CD1c-positive myeloid dendritic cell (primary cell): ENCODE measurements at regions not wholly inside any gene's neighbourhood (a gene's known extent, or its start where the extent isn't known, plus 50 kb on each side); places are given as distances from the start of the nearest gene placed in this dataset.
"Not testable (repeated sequence)": the region's sequence is repeated elsewhere in the genome, so short reads cannot be mapped to it uniquely, and the experiment has no call there.

Experiments used
- DNase-seq: peaks from one replicate; pipeline ENCODE4 v3.0.0-alpha.2; 2016; ENCODE audit errors: extremely low spot score

GRCh38 chr16:86229866-86230656, 280.3 kb upstream of the FOXF1 start:
- DNase-seq: no peak

- no peak for DNase-seq
These were observed 278.9 kb upstream of the FOXF1 start for GRCh38 chr16:86231321-86231995.

DNA sequence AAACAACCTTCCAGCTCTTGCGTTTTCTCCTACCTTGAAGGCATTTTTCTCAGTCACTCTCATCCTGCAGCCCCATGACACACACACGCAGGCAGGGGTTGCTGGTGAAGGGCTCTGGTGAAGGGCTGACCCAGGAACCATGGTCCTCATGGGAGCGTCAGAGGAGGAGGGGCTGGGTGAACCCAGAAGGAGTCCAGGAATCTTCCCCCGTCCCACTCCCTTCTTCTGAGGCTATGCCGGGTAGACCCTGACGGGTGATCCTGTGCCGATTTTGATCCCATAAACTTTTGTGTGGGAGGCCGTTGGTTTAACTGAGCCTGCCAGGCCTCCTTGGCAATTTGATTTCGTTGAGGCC, 278.4 kb upstream of the FOXF1 start:
- no peak for DNase-seq

DNA sequence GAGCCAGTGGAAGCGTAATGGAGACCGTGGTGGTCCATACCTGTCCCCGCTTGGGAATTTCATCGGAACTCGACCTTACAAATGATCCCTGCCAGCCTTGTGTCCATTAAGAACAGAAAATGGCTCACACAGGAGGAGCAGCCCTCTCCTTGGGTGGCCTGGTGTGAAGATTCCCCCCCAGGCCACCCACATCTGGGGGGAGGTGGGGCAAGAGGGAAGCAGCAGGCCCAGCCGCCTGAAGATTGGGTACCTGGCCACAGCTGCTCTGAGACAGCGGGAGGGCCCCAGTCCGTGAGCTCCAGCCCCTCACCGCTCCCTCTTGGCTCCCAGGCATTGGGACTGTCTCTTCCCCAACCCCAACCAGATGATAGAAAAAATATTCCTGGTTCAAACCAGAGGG, 277.8 kb upstream of the FOXF1 start:
- DNase-seq: no peak

- not testable (repeated sequence) for DNase-seq
These were observed 276.8 kb upstream of the FOXF1 start for GRCh38 chr16:86233506-86233905.

- no peak for DNase-seq
These were observed 270.9 kb upstream of the FOXF1 start for GRCh38 chr16:86239381-86239780.

DNA sequence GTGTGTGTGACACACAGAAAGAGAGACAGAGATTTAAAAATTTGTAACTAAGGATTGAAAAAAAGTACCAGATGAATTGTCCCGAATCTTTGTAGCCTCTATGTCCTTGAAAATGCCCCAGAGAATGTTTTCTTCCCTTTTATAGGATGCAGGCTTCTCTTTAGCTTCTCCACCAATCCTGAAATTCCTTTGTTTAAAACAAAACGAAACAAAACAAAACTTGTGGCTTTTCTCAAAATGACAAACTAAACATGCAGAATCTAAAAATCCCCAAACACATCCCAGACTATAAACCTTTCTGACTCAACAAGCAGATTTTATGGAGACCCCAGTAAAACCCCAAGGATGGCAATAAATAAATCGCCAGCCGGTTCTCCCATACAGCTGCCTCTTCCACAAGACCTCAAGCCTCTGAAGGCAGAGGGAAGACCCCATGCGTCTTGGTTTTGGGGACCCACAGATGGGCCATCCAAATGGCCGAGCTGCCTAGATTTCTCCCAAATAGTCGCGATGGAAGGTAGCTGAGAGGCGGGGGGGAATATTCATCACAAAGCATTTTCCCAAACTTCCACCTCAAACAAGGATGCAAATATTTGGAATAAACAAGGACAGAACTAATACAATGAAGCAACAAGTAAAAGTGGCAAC, 269.5 kb upstream of the FOXF1 start:
- no peak for DNase-seq

DNA sequence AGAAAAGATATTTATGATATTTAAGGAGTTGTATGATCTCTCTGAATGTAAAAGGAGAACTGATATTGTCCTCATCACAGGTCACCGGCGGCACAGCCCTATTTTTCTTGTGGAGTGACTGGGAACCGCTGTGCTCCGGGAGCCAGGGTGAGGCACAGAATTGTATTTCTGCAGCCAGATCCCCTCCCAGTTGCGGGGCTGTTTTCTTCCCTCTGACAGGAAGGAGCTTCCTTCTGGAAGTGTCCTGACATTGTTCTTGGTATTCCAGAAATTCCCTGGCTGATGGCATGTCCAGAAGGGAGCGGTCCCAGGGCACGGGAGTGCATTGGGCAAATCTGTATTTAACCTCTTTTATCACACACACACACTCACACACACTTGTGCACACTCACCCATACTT, 268.6 kb upstream of the FOXF1 start:
- DNase-seq: no peak

GRCh38 chr16:86242244-86243122, 267.8 kb upstream of the FOXF1 start:
- no peak for DNase-seq

- no peak for DNase-seq
These were observed 267.2 kb upstream of the FOXF1 start for GRCh38 chr16:86243123-86243473.

DNA sequence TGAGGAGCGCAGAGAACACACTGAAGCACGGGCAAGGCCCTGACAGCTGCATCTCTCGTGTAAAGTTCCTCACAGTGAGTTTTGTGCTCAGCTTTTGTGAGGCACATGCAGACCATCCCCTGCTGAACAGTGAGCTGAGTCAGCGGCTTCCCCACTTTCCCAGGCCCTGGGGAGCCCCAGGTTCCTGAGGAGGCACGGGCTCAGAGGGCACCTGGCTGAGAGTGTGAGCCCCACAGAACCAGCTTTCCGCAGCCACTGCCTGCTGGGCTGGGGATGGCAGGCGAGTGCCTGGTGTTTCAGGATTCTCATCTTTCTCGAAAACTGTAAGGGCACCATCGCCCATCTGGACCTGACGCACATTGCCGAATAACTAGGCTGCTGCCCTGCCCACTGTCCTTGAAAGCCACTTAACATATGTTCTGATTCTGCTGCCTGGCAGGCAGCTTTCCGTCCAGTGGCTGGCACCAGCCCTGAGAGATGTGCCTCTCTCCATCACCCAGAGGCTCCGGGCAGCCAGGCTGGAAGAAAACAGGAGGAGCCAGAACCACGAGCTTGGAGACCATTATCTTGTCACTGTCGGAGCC, 266.7 kb upstream of the FOXF1 start:
- DNase-seq: no peak

- no peak for DNase-seq
These were observed 266.2 kb upstream of the FOXF1 start for GRCh38 chr16:86244158-86244557.

DNA sequence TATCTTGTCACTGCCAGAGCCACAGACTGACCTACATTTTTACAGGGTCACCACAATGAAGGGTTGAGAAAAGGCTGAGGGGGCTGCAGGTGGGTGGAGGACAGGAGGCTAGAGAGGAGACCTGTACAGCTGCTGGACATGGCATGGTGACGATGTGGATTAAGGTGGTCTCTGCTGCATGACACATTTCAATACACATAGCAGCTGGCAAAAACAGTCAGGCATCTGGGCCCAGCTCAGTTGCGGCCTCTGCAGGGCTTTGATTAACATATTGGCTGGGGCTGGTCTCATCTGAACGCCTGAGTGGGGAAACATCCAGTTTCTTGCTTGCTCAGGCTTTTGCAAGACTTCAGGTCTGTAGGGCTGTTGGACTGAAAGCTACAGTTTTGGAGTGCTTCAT, 265.4 kb upstream of the FOXF1 start:
- DNase-seq: no peak

DNA sequence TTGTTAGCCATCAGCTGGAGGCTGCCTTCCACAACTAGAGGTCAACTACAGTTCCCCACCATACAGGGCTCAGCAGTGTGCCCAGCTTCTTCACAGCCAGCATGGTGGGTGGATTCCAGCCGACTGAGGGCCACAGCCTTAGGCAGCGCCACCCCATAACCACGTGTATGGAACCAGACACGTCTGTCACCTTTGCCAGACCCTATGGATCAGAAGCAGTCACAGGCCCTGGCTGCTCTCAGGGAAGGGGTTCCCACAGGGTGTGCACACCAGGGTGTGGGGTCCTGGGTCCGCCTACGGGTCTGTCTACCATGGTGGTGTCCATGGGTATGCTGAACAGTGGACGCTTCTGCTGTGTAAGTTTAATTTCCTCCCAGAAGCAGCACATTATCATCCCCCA, 265.0 kb upstream of the FOXF1 start:
- DNase-seq: no peak

GRCh38 chr16:86245895-86246294, 264.4 kb upstream of the FOXF1 start:
- DNase-seq: no peak

DNA sequence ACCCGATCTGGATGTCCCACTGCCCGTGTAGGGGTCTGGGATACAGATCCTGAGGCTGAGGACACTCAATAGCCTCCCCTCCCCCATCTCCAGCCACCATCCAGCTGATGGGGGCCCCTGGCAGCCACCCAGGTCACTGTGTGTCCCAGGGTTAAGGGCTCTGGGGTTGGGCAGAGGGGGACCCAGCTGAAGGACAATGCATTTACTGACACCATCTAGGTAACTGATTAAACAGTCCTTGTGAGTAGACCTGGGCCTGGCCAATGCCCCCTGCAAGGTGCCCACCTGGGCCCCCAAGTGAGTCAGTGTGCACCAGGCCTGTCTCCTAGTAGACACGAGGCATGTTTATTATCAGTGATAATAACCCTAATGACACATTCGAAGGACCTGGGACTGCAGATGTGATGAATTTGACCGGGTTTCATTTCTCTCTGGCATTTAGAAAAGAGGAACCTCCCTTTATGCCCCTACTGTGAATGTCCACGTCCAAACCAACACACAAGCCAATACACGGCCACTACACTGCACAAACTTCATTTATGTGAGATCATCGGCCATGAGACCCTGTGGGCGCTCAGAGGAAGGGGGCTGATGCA, 261.9 kb upstream of the FOXF1 start:
- no peak for DNase-seq

- DNase-seq: no peak
These were observed 260.7 kb upstream of the FOXF1 start for GRCh38 chr16:86249631-86250030.

- DNase-seq: no peak
These were observed 258.6 kb upstream of the FOXF1 start for GRCh38 chr16:86251682-86252081.

DNA sequence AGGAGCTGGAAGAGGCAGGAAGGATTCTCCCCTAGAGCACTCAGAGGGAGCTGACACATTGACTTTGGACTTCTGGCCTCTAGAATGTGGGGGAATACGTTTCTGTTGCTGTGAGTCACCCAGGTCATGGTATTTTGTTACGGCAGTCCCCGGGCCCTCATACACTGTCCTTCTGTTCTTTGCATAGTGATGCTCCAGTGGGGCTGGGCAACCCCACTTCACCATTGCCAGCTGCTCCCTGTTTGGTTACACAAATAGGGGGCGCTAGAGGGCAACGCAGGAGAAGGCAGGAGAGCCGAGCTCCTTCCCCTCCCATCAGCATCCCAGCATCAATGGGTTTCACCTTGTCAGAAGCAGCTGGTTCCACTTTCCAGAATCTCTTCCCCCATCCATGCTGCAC, 257.7 kb upstream of the FOXF1 start:
- DNase-seq: no peak

GRCh38 chr16:86255966-86256365, 254.4 kb upstream of the FOXF1 start:
- DNase-seq: no peak

- no peak for DNase-seq
These were observed 253.3 kb upstream of the FOXF1 start for GRCh38 chr16:86256995-86257394.
